Mesodermal cell (in vitro differentiated cells): ENCODE measurements at regions not wholly inside any gene's neighbourhood (a gene's known extent, or its start where the extent isn't known, plus 50 kb on each side); places are given as distances from the start of the nearest gene placed in this dataset.
A peak's percentile ranks its signal among the peaks of the same experiment; 100 is the strongest.

Experiments used
- H3K27ac ChIP-seq: 2 replicates; pipeline ENCODE4 v1.7.0; 2013; ENCODE audit warnings: mild to moderate bottlenecking, low read depth, low read length, moderate library complexity; ENCODE audit not compliant: severe bottlenecking
- H3K36me3 ChIP-seq: 2 replicates; pipeline ENCODE4 v1.7.1; 2013; ENCODE audit warnings: mild to moderate bottlenecking, low read length, moderate library complexity; ENCODE audit not compliant: control insufficient read depth, insufficient read depth
- H3K4me1 ChIP-seq: one replicate; pipeline ENCODE4 v1.7.1; 2013; ENCODE audit warnings: mild to moderate bottlenecking, low read length; ENCODE audit not compliant: insufficient read depth, control insufficient read depth, poor library complexity, severe bottlenecking
- H3K4me3 ChIP-seq: 2 replicates; pipeline ENCODE4 v1.7.0; 2013; ENCODE audit warnings: low read length, control low read depth, mild to moderate bottlenecking; ENCODE audit not compliant: insufficient read depth, poor library complexity, severe bottlenecking; ENCODE audit errors: extremely low read depth
- H3K9me3 ChIP-seq: 2 replicates; pipeline ENCODE4 v1.7.1; 2013; ENCODE audit warnings: mild to moderate bottlenecking, low read length, moderate library complexity; ENCODE audit not compliant: control insufficient read depth
- WGBS, 2 experiments: methylation state at CpG; one replicate each; pipeline ENCODE4 v1.1.5; 2013; ENCODE audit warnings: missing lambda C conversion rate in 2 of 2; ENCODE audit not compliant: insufficient coverage in 2 of 2; 5-methylcytosine and 5-hydroxymethylcytosine counted together

DNA sequence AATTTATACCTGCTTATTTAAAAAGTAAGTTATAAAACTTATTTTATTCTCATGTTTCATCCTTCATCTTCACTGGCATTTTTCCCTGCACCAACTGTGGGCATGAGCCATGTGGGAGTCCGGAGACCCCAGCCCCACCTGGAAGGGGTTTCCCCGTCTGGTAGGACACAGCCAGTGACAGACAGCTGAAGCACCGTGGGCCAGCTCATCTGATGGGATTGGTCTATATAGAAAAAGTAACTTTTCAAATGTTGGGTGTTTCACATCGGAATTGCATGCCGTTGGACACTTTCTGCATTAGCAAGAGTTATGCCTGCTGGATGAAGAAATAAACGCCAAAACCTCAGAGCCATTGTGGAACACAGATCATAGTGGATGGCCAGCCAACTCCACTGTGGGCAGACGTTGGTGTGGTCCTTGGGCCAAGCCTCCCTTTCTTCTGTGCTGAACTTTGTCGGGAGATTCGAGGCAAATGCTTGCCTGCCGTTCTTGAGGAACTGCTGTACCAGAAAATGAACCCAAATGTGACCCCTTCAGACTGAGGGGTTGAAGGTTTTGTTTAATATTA lies 1329.3 kb downstream of the TBC1D22A start:
- Histone ChIP-seq H3K4me3 (no peak overlapping the region), H3K9me3 (no peaks in the 10 kb centered on the region), H3K27ac (no peak overlapping the region), H3K4me1 (peaks cover 7% of the 10 kb centered on the region), H3K36me3 (no peaks in the 10 kb centered on the region)
- 89 to 93% methylated on average over 10 of the region's 10 CpGs for WGBS, 2 experiments

DNA sequence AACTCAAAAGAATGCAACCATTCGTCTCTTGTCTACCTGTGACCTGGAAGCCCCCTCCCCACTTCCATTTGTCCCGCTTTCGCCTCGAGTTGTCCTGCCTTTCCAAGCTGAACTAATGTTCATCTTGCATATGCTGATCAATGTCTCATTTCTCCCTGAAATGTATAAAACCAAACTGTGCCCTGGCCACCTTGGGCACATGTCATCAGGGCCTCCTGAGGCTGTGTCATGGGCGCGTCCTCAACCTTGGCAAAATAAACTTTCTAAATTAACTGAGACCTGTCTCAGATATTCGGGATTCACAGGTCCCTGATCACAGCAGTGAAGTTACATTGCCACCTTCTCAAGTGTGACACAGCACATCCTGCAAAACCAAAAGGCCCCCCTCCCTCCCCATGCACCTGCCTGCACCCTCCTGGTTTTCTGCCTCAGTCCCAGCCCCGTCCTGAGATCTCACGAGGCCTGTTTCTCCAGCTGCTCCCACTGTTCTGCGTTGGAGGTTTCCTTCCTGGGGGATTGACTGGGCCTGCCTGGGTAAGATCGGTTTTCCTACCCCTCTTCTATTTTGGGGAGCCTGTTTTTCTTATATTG lies 1328.7 kb downstream of the TBC1D22A start:
- WGBS, 2 experiments, result 86 to 92% methylated on average over 9 to 10 of the region's 11 CpGs
- no peaks in the 10 kb centered on the region for H3K9me3 ChIP-seq
- no peak overlapping the region for H3K27ac ChIP-seq
- H3K4me1 ChIP-seq, result peaks cover 7% of the 10 kb centered on the region
- H3K36me3 ChIP-seq, result no peaks in the 10 kb centered on the region
- no peak overlapping the region for H3K4me3 ChIP-seq

DNA sequence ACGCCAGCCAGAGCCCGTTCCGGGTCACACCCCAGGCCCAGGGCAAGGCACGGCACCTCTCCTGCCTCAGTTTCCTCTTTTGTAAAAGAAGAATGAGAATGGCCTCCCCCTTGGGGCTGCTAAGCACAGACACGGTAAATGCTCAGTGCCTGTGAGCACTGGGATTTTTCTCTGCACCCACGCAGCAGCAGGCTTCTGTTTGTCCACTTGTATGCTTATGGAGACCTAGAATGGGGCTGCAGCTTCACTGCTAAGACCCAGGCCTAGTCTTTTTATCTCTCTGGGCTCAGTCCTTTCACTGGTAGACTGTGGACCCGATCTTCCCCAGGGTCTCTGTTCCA lies 1327.9 kb downstream of the TBC1D22A start:
- Histone ChIP-seq H3K36me3 (no peaks in the 10 kb centered on the region), H3K9me3 (no peaks in the 10 kb centered on the region), H3K4me1 (peaks cover 7% of the 10 kb centered on the region), H3K4me3 (no peak overlapping the region), H3K27ac (no peak overlapping the region)
- 68 to 73% methylated on average over 5 to 6 of the region's 7 CpGs for WGBS, 2 experiments

DNA sequence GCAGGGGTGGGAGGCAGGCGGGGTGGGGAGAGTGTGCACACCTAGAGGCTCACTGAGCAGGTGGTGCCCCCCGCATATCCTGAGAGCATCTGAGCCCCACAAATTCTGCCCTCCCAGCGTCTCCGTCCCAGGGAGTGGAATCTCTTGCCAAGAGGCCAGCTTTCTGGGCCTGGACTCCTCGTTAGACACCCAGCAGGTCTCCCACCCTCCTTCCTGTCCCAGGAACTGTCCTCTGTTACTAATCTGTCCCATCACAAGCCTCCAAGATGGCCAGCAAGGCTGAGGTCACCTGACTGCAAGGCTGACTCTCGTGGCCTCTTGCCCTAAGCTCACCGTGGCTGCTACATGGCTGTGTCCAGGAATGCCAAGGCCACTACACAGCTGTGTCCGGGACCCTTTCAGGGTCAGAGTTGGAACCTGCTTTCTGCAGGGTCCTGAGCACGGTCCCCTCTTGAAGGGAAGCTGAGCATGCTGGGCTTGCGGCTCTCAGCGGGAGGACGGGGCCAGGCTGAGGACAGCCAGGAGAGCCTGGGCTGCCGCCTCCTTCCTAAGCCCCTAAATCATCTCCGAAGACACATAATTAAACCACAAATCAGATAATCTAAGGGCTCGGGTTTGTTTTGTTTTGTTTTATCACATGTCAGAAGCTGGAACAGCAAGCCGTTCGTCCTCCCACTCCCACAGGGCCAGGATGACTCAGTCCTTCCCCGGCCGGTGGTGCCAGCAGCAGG lies 1327.3 kb downstream of the TBC1D22A start:
- 77 to 85% methylated on average over 11 to 16 of the region's 19 CpGs for WGBS, 2 experiments

DNA sequence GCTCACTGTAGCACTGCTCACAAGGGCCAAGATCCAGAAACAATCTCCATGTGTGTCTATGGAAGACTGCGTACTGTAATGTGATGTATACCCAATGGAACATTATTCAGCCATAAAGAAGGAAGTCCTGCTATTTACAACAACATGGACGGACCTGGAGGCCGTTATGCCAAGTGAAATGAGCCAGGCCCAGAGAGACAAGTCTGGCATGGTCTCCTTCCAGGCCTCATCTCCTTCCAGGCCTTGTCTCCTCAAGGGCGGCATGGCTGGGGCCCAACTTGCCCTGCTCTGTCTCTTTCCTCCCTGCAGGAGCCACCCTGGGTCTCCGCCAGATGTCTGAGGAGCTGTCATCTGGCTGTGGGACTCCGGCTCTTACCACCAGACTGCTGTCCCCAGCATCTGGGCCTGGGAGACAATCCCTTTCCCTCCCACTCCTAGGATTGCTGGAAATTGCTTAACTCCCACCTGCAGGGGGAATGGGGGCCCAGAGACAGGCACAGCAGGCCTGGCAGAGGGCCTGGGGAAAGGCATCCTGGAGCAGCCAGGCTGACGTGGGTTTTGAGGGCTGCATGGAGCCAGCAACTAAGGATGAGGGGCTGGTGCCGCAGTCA lies 1326.6 kb downstream of the TBC1D22A start:
- H3K9me3 ChIP-seq, result no peaks in the 10 kb centered on the region
- WGBS, 2 experiments, result 86 to 96% methylated on average over 6 to 7 of the region's 8 CpGs
- no peak overlapping the region for H3K4me3 ChIP-seq
- H3K4me1 ChIP-seq, result peaks cover 7% of the 10 kb centered on the region
- H3K36me3 ChIP-seq, result no peaks in the 10 kb centered on the region
- H3K27ac ChIP-seq, result no peak overlapping the region

More for the DNA sequence above, 1327.3 kb downstream of the TBC1D22A start:
- peaks cover 7% of the 10 kb centered on the region for H3K4me1 ChIP-seq
- peak overlapping the region; percentile 5 for H3K27ac ChIP-seq
- H3K4me3 ChIP-seq, result no peak overlapping the region
- H3K36me3 ChIP-seq, result no peaks in the 10 kb centered on the region
- H3K9me3 ChIP-seq, result no peaks in the 10 kb centered on the region

DNA sequence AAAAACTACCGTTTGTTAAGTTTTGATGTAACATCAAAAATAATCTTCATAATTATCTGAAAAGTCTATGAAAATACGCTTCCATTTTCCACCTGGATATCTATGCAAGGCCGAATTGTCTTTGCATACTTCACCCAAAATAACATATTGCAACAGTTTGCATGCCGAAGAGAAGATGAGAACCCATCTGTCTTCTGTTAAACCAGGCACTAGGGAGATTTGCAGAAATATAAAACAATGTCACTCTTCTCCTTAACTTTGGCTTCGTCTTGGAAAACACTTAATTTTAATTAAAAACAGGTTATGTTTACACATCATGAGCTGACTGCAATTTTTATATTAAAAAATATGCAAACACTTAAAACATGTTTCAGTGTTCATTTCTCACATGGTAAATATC lies 1325.8 kb downstream of the TBC1D22A start:
- WGBS, 2 experiments, result 92 to 94% methylated on average over 3 of the region's 5 CpGs
- Histone ChIP-seq H3K4me3 (no peak overlapping the region), H3K27ac (no peak overlapping the region), H3K9me3 (no peaks in the 10 kb centered on the region), H3K4me1 (peaks cover 7% of the 10 kb centered on the region), H3K36me3 (no peaks in the 10 kb centered on the region)

DNA sequence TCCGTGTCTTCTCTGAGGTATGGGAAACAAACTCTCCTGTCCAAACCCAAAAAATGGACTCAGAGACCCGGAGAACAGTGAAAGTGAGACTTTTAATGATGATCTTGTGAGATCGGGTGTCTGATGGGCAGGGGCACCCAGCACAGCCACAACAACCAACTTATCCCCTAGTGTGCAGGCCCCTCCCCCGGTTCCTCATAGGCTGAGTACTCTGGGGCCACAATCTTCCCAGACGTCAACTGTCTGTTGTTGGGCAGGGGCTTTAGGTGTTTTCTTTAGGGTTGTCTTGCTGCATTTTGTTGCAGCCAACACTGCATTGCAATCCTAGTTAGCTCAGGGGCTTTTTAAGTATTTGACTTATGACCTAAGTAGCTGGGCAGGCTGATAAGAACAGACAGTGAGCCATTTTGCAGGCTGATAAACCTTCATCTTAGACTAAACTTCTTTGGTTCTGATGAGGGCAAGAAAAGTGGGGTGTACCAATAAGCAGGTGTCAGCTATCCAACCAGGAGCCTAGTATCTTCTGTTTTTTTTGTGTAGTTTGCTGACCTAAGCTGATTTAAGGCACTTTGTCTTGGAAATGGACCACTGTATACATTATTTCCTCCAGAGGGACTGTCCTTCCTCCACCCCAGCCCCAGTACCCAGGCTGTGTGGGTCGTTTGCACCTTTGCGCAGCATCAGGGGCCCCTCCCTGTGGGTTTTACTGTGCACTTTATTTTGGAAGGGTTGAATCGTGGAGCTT lies 1323.6 kb downstream of the TBC1D22A start:
- WGBS, 2 experiments, result 86 to 100% methylated on average over 1 to 2 of the region's 8 CpGs
- Histone ChIP-seq H3K9me3 (no peaks in the 10 kb centered on the region), H3K4me3 (no peak overlapping the region), H3K4me1 (peaks cover 7% of the 10 kb centered on the region), H3K27ac (no peak overlapping the region), H3K36me3 (no peaks in the 10 kb centered on the region)

DNA sequence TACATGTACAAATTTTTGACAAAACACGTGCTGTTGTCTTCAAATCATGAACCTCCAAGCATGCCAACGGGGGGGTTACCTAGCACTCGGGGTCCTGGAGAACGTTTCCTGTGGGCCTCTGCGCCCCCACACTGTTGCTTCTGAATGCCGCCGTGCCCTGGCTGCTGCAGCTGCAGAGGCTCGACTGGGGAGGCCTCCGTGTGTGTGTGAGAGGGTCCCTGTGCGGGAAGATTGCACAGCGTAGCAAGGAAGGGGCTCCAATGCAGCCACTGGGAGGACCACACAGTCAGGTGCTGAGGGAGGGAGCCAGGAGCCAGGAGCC lies 1322.2 kb downstream of the TBC1D22A start:
- Histone ChIP-seq H3K4me3 (no peak overlapping the region), H3K36me3 (no peaks in the 10 kb centered on the region), H3K27ac (no peak overlapping the region), H3K4me1 (peaks cover under 1% of the 10 kb centered on the region), H3K9me3 (no peaks in the 10 kb centered on the region)
- WGBS, 2 experiments, result 90 to 96% methylated on average over 7 to 11 of the region's 11 CpGs

DNA sequence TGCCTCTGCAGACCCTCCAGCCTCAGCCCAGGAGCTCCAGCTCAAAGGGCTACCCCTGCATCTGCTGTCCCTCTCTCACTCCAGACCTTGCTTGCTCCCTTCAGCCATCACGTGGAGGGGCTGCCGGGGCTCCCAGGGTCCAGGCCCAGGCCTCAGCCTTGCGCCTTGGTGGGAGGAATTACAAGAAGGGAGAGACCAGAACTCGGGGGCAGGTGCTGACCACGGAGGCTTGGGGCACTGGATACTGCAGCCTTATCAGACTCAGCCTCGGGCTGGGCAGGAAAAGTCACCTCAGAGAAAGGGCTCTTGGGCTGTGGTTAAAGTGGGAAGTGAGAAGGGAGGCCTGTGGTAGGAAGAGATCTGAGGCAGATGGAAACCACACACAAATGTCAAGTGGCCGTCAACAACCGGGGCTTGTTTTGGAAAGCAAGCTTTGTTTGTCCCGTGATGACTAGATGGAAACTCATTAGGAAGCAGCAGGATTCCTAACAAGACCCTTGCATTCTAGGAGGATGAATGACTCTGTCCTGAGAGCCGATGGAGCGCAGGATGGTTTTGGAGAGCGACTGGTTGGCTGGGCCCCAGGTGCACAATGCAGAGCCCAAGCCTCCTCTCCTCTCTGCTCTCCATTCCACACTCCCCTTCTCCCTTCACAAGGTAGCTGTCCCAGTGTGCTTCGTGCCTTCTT lies 1321.7 kb downstream of the TBC1D22A start:
- no peak overlapping the region for H3K4me3 ChIP-seq
- no peaks in the 10 kb centered on the region for H3K36me3 ChIP-seq
- H3K27ac ChIP-seq, result no peak overlapping the region
- WGBS, 2 experiments, result 68 to 86% methylated on average over 11 to 13 of the region's 13 CpGs
- no peaks in the 10 kb centered on the region for H3K9me3 ChIP-seq
- H3K4me1 ChIP-seq, result no peaks in the 10 kb centered on the region

DNA sequence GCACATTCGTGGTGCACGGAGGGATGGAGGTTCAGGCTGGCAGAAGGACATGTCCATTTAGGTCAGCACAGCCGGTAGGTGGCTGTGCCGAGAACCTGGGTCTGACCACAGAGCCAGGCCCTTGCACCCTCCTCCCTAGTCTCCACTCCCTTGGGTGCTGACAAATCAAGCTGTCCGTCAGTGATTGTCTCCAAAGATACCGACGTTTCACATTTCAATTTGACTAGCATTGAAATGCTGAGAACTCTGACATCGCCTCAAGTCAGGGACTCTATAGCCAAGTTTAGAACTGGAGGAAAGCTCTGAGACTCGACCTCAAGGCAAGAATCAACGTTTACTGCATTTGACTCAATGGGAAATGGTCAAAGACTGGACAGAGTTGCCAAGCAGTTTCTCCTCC lies 1321.1 kb downstream of the TBC1D22A start:
- Histone ChIP-seq H3K4me3 (no peak overlapping the region), H3K9me3 (no peaks in the 10 kb centered on the region), H3K4me1 (no peaks in the 10 kb centered on the region), H3K27ac (no peak overlapping the region), H3K36me3 (no peaks in the 10 kb centered on the region)
- 87 to 90% methylated on average over 10 of the region's 10 CpGs for WGBS, 2 experiments
